MCF 10A (cell line): ENCODE measurements at regions not wholly inside any gene's neighbourhood (a gene's known extent, or its start where the extent isn't known, plus 50 kb on each side); places are given as distances from the start of the nearest gene placed in this dataset.

Experiments used
- BruUV-seq: library from RNA; stranded (reverse); fragments of 400-500 nt; replicated peaks from 2 replicates; lab custom pipeline; 2021; lab: Mats Ljungman, UMichigan
- CTCF ChIA-PET: fragments of 300-600 bp; sonication (Branson Sonifier 250); formaldehyde crosslinking; extraction: SDS; loops from one replicate; lab custom pipeline; 2021; ENCODE audit warnings: antibody characterized with exemption, inconsistent platforms; lab: Yijun Ruan, JAX
- POLR2A ChIA-PET: fragments of 300-600, 350-650 bp; sonication (Branson Sonifier 250); formaldehyde crosslinking; extraction: SDS; loops from one replicate; lab custom pipeline; 2020; ENCODE audit warnings: antibody characterized with exemption, inconsistent platforms; lab: Yijun Ruan, JAX
- DNase-seq: peaks from one replicate; pipeline ENCODE4 v3.0.0-alpha.2; 2018; ENCODE audit not compliant: unreplicated experiment
- H3K27ac Mint-ChIP-seq: one replicate; pipeline ENCODE4 v1.8.0; 2022; ENCODE audit warnings: mild to moderate bottlenecking, low read depth, mixed read lengths; ENCODE audit not compliant: unreplicated experiment
- H3K27me3 Mint-ChIP-seq: one replicate; pipeline ENCODE4 v1.8.0; 2022; ENCODE audit warnings: mixed read lengths; ENCODE audit not compliant: insufficient read depth, unreplicated experiment
- H3K36me3 Mint-ChIP-seq: one replicate; pipeline ENCODE4 v1.8.0; 2022; ENCODE audit warnings: mild to moderate bottlenecking, moderate library complexity, mixed read lengths; ENCODE audit not compliant: insufficient read depth, unreplicated experiment
- H3K4me1 Mint-ChIP-seq: one replicate; pipeline ENCODE4 v1.8.0; 2022; ENCODE audit warnings: mixed read lengths; ENCODE audit not compliant: insufficient read depth, unreplicated experiment
- H3K4me3 Mint-ChIP-seq: one replicate; pipeline ENCODE4 v1.8.0; 2022; ENCODE audit warnings: mild to moderate bottlenecking, moderate library complexity, mixed read lengths; ENCODE audit not compliant: unreplicated experiment
- H3K9me3 Mint-ChIP-seq: one replicate; pipeline ENCODE4 v1.8.0; 2022; ENCODE audit warnings: mixed read lengths; ENCODE audit not compliant: unreplicated experiment
- CTCF ChIP-seq: fragments of 200-600 bp; IDR thresholded peaks from one replicate; pipeline ENCODE4 v1.8.0; 2022; ENCODE audit warnings: antibody characterized with exemption, mild to moderate bottlenecking; ENCODE audit not compliant: unreplicated experiment
- intact Hi-C: fragments of 100-400 bp; cut with micrococcal nuclease; formaldehyde crosslinking; loops from 2 replicates; pipeline ENCODE4 v1.14.1; 2022

GRCh38 chr6:2611092-2611491, 139.6 kb downstream of the MYLK4 start:
- no peaks in the 10 kb centered on the region for H3K36me3 Mint-ChIP-seq
- DNase-seq = peak; percentile 42
- H3K27me3 Mint-ChIP-seq = no peaks in the 10 kb centered on the region
- intact Hi-C loops = no loop called here
- no peak for TF ChIP-seq CTCF
- H3K4me3 Mint-ChIP-seq = no peak overlapping the region
- CTCF ChIA-PET = no interaction called here
- H3K27ac Mint-ChIP-seq = no peak overlapping the region
- H3K4me1 Mint-ChIP-seq = no peaks in the 10 kb centered on the region
- no peaks in the 10 kb centered on the region for H3K9me3 Mint-ChIP-seq
- BruUV-seq = no TSS peak
- POLR2A ChIA-PET = interaction anchor here (0.6 kb wide), 1 partner anchor 460 kb away, joined by 4 read pairs; no protein-coding TSS in a partner anchor

- TF ChIP-seq CTCF = no peak
- intact Hi-C loops = no loop called here
- Mint-ChIP-seq H3K27me3 (no peaks in the 10 kb centered on the region), H3K4me3 (no peak overlapping the region), H3K27ac (no peak overlapping the region), H3K36me3 (no peaks in the 10 kb centered on the region), H3K4me1 (no peaks in the 10 kb centered on the region), H3K9me3 (no peaks in the 10 kb centered on the region)
- ChIA-PET POLR2A (interaction anchor here (1.1 kb wide), 1 partner anchor 20 kb away, joined by 3 read pairs; no protein-coding TSS in a partner anchor), CTCF (interaction anchor here (0.6 to 0.7 kb wide), 2 partner anchors 76 to 340 kb away, joined by 3 read pairs; no protein-coding TSS in a partner anchor)
- DNase-seq = no peak
- BruUV-seq = no TSS peak
Observed at GRCh38 chr6:2608503-2608902, 142.2 kb downstream of the MYLK4 start.

GRCh38 chr6:2600363-2600762, 150.4 kb downstream of the MYLK4 start:
- no peak for TF ChIP-seq CTCF
- no peak for DNase-seq
- H3K36me3 Mint-ChIP-seq = no peaks in the 10 kb centered on the region
- intact Hi-C loops = no loop called here
- no peaks in the 10 kb centered on the region for H3K4me1 Mint-ChIP-seq
- H3K4me3 Mint-ChIP-seq = no peak overlapping the region
- BruUV-seq = no TSS peak
- H3K9me3 Mint-ChIP-seq = no peaks in the 10 kb centered on the region
- ChIA-PET POLR2A (no interaction called here), CTCF (interaction anchor here (0.7 to 1.1 kb wide), 3 partner anchors 34 to 1005 kb away, joined by 3 read pairs; no protein-coding TSS in a partner anchor)
- H3K27ac Mint-ChIP-seq = no peak overlapping the region
- no peaks in the 10 kb centered on the region for H3K27me3 Mint-ChIP-seq

- H3K36me3 Mint-ChIP-seq = no peaks in the 10 kb centered on the region
- DNase-seq = no peak
- H3K4me3 Mint-ChIP-seq = no peak overlapping the region
- H3K9me3 Mint-ChIP-seq = no peaks in the 10 kb centered on the region
- H3K27me3 Mint-ChIP-seq = no peaks in the 10 kb centered on the region
- TF ChIP-seq CTCF = no peak
- BruUV-seq = no TSS peak
- no peaks in the 10 kb centered on the region for H3K4me1 Mint-ChIP-seq
- no peak overlapping the region for H3K27ac Mint-ChIP-seq
- ChIA-PET POLR2A (no interaction called here), CTCF (interaction anchor here (0.7 kb wide), 1 partner anchor 175 kb away, joined by 3 read pairs; no protein-coding TSS in a partner anchor)
- intact Hi-C loops = no loop called here
Observed at GRCh38 chr6:2599817-2600216, 150.9 kb downstream of the MYLK4 start.
